Right lobe of liver (tissue), 6 donors: ENCODE measurements at regions not wholly inside any gene's neighbourhood (a gene's known extent, or its start where the extent isn't known, plus 50 kb on each side); places are given as distances from the start of the nearest gene placed in this dataset.

Experiments
- ATAC-seq, 4 donors: fragments of 200-7000 bp; cut with Tn5 transposase; one replicate each; pipeline ENCODE4 v1.9.1; 2020; ENCODE audit warnings: mild to moderate bottlenecking in 4 of 4, moderate library complexity in 4 of 4
- DNase-seq, 3 donors: peaks; one replicate each; pipeline ENCODE4 v3.0.0-alpha.2; 2020
- H3K27ac ChIP-seq, 3 donors: fragments of 200-600 bp; one replicate each; pipeline ENCODE4 v1.8.0; 2022
- H3K27me3 ChIP-seq, 2 donors: fragments of 200-600 bp; one replicate each; pipeline ENCODE4 v1.8.0; 2022
- H3K36me3 ChIP-seq, 4 donors: fragments of 200-600 bp; sonication (generic) in 1 of 4; one replicate each; pipeline versions ENCODE4 v1.5.1 to v1.8.0; 2017 to 2022; ENCODE audit warnings: control low read depth in 1 of 4
- H3K4me1 ChIP-seq, 4 donors: fragments of 200-600 bp; sonication (generic) in 1 of 4; one replicate each; pipeline versions ENCODE4 v1.5.1 to v1.8.0; 2017 to 2022; ENCODE audit warnings: control low read depth in 1 of 4
- H3K4me3 ChIP-seq, 3 donors: fragments of 200-600 bp; one replicate each; pipeline ENCODE4 v1.8.0; 2022
- H3K9me3 ChIP-seq, 4 donors: fragments of 200-600 bp; sonication (generic) in 1 of 4; one replicate each; pipeline versions ENCODE4 v1.5.1 to v1.8.0; 2017 to 2022; ENCODE audit warnings: control low read depth in 1 of 4
- POLR2A ChIP-seq: fragments of 450-650 bp; IDR thresholded peaks from one replicate; pipeline ENCODE4 v1.6.1; 2017; ENCODE audit warnings: antibody characterized with exemption, mild to moderate bottlenecking
- WGBS: methylation state at CpG from one replicate; pipeline ENCODE4 v1.1.6; 2018; ENCODE audit warnings: low coverage, low lambda C conversion rate; ENCODE audit not compliant: insufficient coverage; ENCODE audit errors: missing lambda C conversion rate; 5-methylcytosine and 5-hydroxymethylcytosine counted together
- intact Hi-C, 2 donors: fragments of 100-400 bp; cut with DNase I; formaldehyde crosslinking; loops; one replicate each; pipeline versions ENCODE4 v1.11.2 to v1.14.1; 2022
- TF ChIP-seq, protein P1 (sequence below), 4 donors: fragments of 200-600 bp in 3 of 4; fragments of 450-650 bp in 1 of 4; IDR thresholded peaks; one replicate each; pipeline versions ENCODE4 v1.5.1 to v1.8.0; 2016 to 2022; ENCODE audit warnings: antibody characterized with exemption in 4 of 4, mild to moderate bottlenecking in 2 of 4
- donor health status: DM: no; HTN: yes; CAD: no.
- donor health status: DM: no; HTN: no; CAD: no.
- donor health status: DM: no; HTN: no; CAD: no.
- donor health status: DM: no; HTN: yes; CAD: no.
- donor health status: DM: no; HTN: yes; CAD: no.

DNA sequence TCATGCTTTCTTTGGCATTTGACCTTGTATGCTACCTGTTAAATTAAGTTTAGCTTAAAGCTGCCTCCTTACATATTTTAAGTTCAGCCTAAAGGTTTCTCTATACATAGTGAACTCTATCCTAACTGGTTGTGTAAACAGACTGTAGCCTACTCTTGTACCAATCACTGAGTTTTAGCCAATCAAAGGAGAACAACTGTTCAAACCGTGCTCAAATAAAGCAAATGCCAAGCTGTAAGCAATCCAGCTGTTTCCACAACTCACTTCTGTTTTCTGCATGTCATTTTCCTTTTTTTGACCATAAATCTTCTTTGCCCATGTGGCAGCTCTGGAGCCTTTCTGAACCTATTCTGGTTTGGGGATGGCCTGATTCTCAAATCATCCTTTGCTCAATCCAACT, 1603.8 kb upstream of the ACVR2A start:
- peak; percentile 32 to 70 (median 52) for ATAC-seq
- no peak overlapping the region for H3K4me3 ChIP-seq

DNA sequence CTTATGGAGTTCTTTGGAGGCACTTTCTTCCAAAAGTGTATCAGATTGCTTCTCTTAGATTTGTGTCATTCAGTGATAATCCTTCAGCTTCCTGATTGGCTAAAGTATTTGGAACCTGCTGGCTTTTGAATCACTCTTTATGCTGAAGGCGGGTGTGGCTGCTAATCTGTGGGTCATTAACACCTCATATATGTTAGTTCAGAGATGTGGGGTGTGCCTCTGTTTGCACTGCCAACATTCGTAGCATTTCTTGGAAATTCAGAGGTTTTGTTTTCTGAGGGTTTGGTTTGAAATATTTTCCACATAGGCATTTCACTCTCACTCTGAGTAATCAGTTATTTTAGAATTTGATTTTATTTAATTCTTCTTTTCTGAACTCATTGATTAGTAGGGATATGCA, 1604.4 kb upstream of the ACVR2A start:
- WGBS: 79% methylated on average over 2 of the region's 2 CpGs
- DNase-seq (no peak), ATAC-seq (no peak)
- H3K4me1 ChIP-seq: peaks cover 0 to 15% (median 3%) of the 10 kb centered on the region in 4 donors
- no peaks in the 10 kb centered on the region for H3K27me3 ChIP-seq
- H3K9me3 ChIP-seq: no peaks in the 10 kb centered on the region
- no peak overlapping the region for H3K4me3 ChIP-seq
- TF ChIP-seq POLR2A: no peak
- TF ChIP-seq, protein P1, sequence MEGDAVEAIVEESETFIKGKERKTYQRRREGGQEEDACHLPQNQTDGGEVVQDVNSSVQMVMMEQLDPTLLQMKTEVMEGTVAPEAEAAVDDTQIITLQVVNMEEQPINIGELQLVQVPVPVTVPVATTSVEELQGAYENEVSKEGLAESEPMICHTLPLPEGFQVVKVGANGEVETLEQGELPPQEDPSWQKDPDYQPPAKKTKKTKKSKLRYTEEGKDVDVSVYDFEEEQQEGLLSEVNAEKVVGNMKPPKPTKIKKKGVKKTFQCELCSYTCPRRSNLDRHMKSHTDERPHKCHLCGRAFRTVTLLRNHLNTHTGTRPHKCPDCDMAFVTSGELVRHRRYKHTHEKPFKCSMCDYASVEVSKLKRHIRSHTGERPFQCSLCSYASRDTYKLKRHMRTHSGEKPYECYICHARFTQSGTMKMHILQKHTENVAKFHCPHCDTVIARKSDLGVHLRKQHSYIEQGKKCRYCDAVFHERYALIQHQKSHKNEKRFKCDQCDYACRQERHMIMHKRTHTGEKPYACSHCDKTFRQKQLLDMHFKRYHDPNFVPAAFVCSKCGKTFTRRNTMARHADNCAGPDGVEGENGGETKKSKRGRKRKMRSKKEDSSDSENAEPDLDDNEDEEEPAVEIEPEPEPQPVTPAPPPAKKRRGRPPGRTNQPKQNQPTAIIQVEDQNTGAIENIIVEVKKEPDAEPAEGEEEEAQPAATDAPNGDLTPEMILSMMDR (IDR thresholded peaks at IDR 0.05): no peak
- intact Hi-C loops: no loop called here
- no peaks in the 10 kb centered on the region for H3K36me3 ChIP-seq
- no peak overlapping the region for H3K27ac ChIP-seq

More for the DNA sequence above, 1603.8 kb upstream of the ACVR2A start:
- Histone ChIP-seq H3K4me1 (peaks cover 0 to 15% (median 3%) of the 10 kb centered on the region in 4 donors), H3K27me3 (no peaks in the 10 kb centered on the region), H3K9me3 (no peaks in the 10 kb centered on the region), H3K36me3 (no peaks in the 10 kb centered on the region), H3K27ac (no peak overlapping the region)
- no peak for DNase-seq
- intact Hi-C loops: no loop called here
- TF ChIP-seq POLR2A: no peak
- TF ChIP-seq, protein P1 (IDR thresholded peaks at IDR 0.05): no peak
- WGBS: 5% methylated on average over 1 of the region's 1 CpG

DNA sequence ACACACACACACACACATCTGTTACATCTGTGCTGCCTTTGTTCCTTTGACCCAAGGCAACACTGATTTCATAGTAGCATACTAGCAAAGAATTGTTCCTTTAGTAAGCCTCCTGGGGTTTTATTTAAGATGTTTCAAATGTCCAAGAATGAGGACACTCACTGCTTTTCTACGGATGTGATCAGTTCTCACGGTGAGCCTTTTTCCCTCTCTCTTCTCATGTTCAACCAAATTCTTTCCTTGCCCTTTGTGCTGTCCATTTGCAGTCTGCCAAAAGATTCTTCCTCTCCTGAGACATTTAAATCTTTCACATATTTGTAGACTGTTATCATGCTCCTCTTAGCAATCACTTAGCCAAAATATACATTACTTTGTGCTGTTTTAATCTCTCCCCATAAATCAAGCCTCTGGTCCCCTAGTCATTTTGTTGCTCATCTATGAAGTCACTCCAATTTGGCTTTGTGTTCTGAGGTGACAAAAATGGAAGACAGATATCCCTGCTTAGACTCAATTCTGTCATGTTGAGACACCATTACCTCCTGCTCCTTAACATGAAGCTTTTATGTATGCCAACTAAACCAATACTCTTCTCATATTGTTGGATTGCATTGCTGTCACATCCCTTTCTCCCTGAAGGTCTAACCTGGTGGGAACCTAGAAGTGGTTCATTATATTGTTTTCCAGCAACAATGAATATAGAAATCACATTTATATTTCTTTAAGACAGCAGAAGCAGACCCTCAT, 1605.3 kb upstream of the ACVR2A start:
- Histone ChIP-seq H3K4me1 (peaks cover 0 to 15% (median 3%) of the 10 kb centered on the region in 4 donors), H3K9me3 (no peaks in the 10 kb centered on the region), H3K27me3 (no peaks in the 10 kb centered on the region), H3K27ac (no peak overlapping the region), H3K4me3 (no peak overlapping the region), H3K36me3 (no peaks in the 10 kb centered on the region)
- TF ChIP-seq POLR2A: no peak
- DNase-seq: no peak
- WGBS: 63% methylated on average over 2 of the region's 2 CpGs
- intact Hi-C loops: no loop called here
- peak in 1 of 4 donors; percentile 10 for ATAC-seq

DNA sequence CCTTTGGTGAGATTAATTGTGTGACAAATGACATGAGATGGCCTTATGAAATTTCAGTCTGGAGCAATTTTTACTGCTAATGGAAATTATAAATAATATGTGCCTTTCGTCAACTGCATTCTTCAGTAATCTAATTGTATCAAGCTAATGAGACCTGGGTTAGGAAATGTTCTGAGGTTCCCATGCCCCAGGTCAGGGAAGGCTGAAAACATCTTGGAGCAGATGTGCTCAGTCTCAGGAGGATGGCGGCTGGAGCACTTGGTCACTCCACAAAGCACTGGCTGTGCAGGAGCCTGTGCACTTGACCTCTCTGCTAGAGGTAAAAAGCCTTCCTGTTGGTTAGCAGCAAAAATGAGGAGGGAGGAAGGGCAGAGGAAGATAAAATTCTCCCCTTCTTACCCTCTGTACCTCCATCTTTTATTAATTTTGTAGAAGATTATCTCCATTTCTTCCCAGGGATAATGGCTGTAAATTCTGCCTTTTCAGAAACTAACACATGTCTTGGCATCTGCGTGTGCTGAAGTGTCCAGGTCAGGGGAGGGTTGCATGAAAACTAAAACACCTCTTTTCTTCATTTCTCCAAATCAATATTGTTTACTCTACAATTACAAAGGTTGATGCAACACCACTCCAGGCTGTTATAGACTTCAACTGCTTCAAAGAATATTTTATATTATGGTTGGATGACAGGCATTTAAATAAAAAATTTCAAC, 1606.4 kb upstream of the ACVR2A start:
- intact Hi-C loops: no loop called here
- DNase-seq (no peak), ATAC-seq (peak; percentile 68 to 91 (median 84))
- WGBS: 59% methylated on average over 2 of the region's 3 CpGs
- no peaks in the 10 kb centered on the region for H3K9me3 ChIP-seq
- peaks cover 0 to 15% (median 3%) of the 10 kb centered on the region in 4 donors for H3K4me1 ChIP-seq
- H3K27me3 ChIP-seq: no peaks in the 10 kb centered on the region
- H3K36me3 ChIP-seq: no peaks in the 10 kb centered on the region
- no peak overlapping the region for H3K27ac ChIP-seq
- TF ChIP-seq POLR2A: no peak
- TF ChIP-seq, protein P1 (IDR thresholded peaks at IDR 0.05): no peak
- H3K4me3 ChIP-seq: no peak overlapping the region

DNA sequence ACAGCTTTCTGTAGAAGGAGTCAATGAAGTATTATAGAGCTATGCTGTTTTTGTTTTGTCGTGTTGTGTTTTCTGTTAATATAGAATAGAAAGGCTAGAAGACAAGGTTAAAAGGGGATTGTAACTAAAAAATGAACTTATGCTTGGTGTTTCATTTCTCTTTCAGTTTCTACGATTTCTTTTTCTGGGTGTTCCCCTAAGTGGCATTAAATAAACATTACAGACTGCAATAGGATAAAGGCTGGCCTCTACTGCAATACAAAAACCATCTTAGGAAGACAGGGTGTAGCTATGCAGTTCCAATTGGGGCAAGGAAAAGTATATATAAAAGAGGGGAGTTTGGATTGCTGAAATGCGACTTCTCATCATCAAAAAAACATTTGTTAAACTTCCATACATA, 1609.7 kb upstream of the ACVR2A start:
- WGBS: 69% methylated on average over 3 of the region's 3 CpGs
- H3K4me3 ChIP-seq: no peak overlapping the region
- no peaks in the 10 kb centered on the region for H3K36me3 ChIP-seq
- peaks cover 0 to 10% (median 3%) of the 10 kb centered on the region in 4 donors for H3K4me1 ChIP-seq
- ATAC-seq (no peak), DNase-seq (no peak)
- H3K27ac ChIP-seq: no peak overlapping the region
- TF ChIP-seq, protein P1 (IDR thresholded peaks at IDR 0.05): no peak
- no peak for TF ChIP-seq POLR2A
- intact Hi-C loops: no loop called here
- no peaks in the 10 kb centered on the region for H3K9me3 ChIP-seq
- no peaks in the 10 kb centered on the region for H3K27me3 ChIP-seq
